ENCODE measurements at regions not wholly inside any gene's neighbourhood (a gene's known extent, or its start where the extent isn't known, plus 50 kb on each side); places are given as distances from the start of the nearest gene placed in this dataset.

DNA sequence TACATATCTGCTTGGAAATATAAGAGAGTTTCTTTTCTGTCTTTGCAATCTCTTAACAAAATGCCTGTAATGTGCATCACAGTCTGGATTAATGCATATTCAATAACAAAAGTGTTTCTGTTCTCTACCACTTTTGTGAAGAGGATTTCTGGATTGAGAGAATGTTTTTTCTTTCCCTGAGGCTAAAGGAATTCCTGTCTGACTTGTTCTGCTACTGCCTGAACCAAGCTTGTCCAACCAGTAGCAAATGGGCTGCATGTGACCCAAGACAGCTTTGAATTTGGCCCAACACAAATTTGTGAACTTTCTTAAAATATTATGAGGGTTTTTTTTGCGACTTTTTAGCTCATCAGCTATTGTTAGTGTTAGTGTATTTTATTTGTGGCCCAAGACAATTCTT is 1133.9 kb downstream of the SH3BGRL start:
- no peak for ATAC-seq
- TF ChIP-seq ZNF382 (CRISPR knock-in tag; IDR thresholded peaks at IDR 0.05; ENCODE audit: borderline replicate concordance) = no peak
- TF ChIP-seq FOXK1 (CRISPR knock-in tag; IDR thresholded peaks at IDR 0.05; ENCODE audit: borderline replicate concordance, low read depth) = no peak
- TF ChIP-seq BCL6 (CRISPR knock-in tag; IDR thresholded peaks at IDR 0.05) = no peak
- no peak for TF ChIP-seq ZMAT3 (CRISPR knock-in tag; conservative IDR thresholded peaks at IDR 0.05)
- TF ChIP-seq, protein P1, sequence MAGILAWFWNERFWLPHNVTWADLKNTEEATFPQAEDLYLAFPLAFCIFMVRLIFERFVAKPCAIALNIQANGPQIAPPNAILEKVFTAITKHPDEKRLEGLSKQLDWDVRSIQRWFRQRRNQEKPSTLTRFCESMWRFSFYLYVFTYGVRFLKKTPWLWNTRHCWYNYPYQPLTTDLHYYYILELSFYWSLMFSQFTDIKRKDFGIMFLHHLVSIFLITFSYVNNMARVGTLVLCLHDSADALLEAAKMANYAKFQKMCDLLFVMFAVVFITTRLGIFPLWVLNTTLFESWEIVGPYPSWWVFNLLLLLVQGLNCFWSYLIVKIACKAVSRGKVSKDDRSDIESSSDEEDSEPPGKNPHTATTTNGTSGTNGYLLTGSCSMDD (CRISPR knock-in tag; IDR thresholded peaks at IDR 0.05) = no peak
- no peak for TF ChIP-seq ZNF12 (CRISPR knock-in tag; IDR thresholded peaks at IDR 0.05)
- no peak for TF ChIP-seq ZNF570 (CRISPR knock-in tag; IDR thresholded peaks at IDR 0.05; ENCODE audit: borderline replicate concordance)
- no peak for TF ChIP-seq XRCC5 (optimal IDR thresholded peaks at IDR 0.05; ENCODE audit: low read length)
- no peak for TF ChIP-seq ZBTB38 (CRISPR knock-in tag; IDR thresholded peaks at IDR 0.05)
- no peak for TF ChIP-seq ZFX (CRISPR knock-in tag; IDR thresholded peaks at IDR 0.05; ENCODE audit: low read depth)
- no peak for TF ChIP-seq TBL1XR1 (IDR thresholded peaks at IDR 0.05; ENCODE audit: borderline replicate concordance, low read length, partially characterized antibody)
- no peak for TF ChIP-seq UBTF (CRISPR knock-in tag; IDR thresholded peaks at IDR 0.05)
- no peak for TF ChIP-seq ZNF441 (CRISPR knock-in tag; IDR thresholded peaks at IDR 0.05; ENCODE audit: borderline replicate concordance)
- no peak for TF ChIP-seq ZFP36 (IDR thresholded peaks at IDR 0.05; ENCODE audit: borderline replicate concordance, low read depth, low read length, partially characterized antibody)
- no peak for TF ChIP-seq ZBTB37 (CRISPR knock-in tag; IDR thresholded peaks at IDR 0.05)
- TF ChIP-seq, protein P2, sequence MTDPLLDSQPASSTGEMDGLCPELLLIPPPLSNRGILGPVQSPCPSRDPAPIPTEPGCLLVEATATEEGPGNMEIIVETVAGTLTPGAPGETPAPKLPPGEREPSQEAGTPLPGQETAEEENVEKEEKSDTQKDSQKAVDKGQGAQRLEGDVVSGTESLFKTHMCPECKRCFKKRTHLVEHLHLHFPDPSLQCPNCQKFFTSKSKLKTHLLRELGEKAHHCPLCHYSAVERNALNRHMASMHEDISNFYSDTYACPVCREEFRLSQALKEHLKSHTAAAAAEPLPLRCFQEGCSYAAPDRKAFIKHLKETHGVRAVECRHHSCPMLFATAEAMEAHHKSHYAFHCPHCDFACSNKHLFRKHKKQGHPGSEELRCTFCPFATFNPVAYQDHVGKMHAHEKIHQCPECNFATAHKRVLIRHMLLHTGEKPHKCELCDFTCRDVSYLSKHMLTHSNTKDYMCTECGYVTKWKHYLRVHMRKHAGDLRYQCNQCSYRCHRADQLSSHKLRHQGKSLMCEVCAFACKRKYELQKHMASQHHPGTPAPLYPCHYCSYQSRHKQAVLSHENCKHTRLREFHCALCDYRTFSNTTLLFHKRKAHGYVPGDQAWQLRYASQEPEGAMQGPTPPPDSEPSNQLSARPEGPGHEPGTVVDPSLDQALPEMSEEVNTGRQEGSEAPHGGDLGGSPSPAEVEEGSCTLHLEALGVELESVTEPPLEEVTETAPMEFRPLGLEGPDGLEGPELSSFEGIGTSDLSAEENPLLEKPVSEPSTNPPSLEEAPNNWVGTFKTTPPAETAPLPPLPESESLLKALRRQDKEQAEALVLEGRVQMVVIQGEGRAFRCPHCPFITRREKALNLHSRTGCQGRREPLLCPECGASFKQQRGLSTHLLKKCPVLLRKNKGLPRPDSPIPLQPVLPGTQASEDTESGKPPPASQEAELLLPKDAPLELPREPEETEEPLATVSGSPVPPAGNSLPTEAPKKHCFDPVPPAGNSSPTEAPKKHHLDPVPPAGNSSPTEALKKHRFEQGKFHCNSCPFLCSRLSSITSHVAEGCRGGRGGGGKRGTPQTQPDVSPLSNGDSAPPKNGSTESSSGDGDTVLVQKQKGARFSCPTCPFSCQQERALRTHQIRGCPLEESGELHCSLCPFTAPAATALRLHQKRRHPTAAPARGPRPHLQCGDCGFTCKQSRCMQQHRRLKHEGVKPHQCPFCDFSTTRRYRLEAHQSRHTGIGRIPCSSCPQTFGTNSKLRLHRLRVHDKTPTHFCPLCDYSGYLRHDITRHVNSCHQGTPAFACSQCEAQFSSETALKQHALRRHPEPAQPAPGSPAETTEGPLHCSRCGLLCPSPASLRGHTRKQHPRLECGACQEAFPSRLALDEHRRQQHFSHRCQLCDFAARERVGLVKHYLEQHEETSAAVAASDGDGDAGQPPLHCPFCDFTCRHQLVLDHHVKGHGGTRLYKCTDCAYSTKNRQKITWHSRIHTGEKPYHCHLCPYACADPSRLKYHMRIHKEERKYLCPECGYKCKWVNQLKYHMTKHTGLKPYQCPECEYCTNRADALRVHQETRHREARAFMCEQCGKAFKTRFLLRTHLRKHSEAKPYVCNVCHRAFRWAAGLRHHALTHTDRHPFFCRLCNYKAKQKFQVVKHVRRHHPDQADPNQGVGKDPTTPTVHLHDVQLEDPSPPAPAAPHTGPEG (CRISPR knock-in tag; IDR thresholded peaks at IDR 0.05) = no peak
- Histone ChIP-seq H3K4me1 (ENCODE audit: insufficient read depth, low read length) (no peaks in the 10 kb centered on the region), H3K4me3 (replicated peaks in 1 of 3; ENCODE audit: insufficient read depth in 1 of 3, low read depth in 2 of 3, low read length in 3 of 3) (no peak overlapping the region), H3K36me3 (replicated peaks in 1 of 2; ENCODE audit: control insufficient read depth in 1 of 2, insufficient read depth in 2 of 2, low read length in 2 of 2) (no peaks in the 10 kb centered on the region), H3K27me3 (ENCODE audit: control insufficient read depth in 1 of 2, insufficient read depth in 2 of 2, low read length in 2 of 2) (no peaks in the 10 kb centered on the region), H3K4me2 (ENCODE audit: low read depth, low read length) (no peak overlapping the region), H3K9me3 (ENCODE audit: low read length) (peaks cover 23% of the 10 kb centered on the region), H4K20me1 (ENCODE audit: insufficient read depth, low read length) (no peaks in the 10 kb centered on the region), H3K9ac (ENCODE audit: insufficient read depth, low read depth, low read length) (no peak overlapping the region), H2AFZ (ENCODE audit: low read length) (no peak overlapping the region), H3K79me2 (ENCODE audit: insufficient read depth, low read length) (no peaks in the 10 kb centered on the region), H3K27ac (ENCODE audit: extremely low read length, insufficient read depth, low read length) (no peak overlapping the region)
- BruUV-seq (replicated peaks) = no TSS peak
- WGBS (ENCODE audit: low lambda C conversion rate) = 0% methylated on average over 1 of the region's 1 CpG
- DNase-seq (ENCODE audit: low spot score) = no peak
- ChIA-PET CTCF (ENCODE audit: low intra/inter-chr PET ratio, low total read pairs) (no interaction called here), POLR2A (no interaction called here)
- in situ Hi-C loops (cut with HindIII; ENCODE audit: extremely low pct_ligation_motif_present, low pct_unique_long_range_greater_than_20kb) = no loop called here
- intact Hi-C loops (cut with micrococcal nuclease; ENCODE audit: unreplicated experiment) = no loop called here
- no peak for FAIRE-seq
